ENCODE measurements at regions not wholly inside any gene's neighbourhood (a gene's known extent, or its start where the extent isn't known, plus 50 kb on each side); places are given as distances from the start of the nearest gene placed in this dataset.
A peak's percentile ranks its signal among the peaks of the same experiment; 100 is the strongest.

DNA sequence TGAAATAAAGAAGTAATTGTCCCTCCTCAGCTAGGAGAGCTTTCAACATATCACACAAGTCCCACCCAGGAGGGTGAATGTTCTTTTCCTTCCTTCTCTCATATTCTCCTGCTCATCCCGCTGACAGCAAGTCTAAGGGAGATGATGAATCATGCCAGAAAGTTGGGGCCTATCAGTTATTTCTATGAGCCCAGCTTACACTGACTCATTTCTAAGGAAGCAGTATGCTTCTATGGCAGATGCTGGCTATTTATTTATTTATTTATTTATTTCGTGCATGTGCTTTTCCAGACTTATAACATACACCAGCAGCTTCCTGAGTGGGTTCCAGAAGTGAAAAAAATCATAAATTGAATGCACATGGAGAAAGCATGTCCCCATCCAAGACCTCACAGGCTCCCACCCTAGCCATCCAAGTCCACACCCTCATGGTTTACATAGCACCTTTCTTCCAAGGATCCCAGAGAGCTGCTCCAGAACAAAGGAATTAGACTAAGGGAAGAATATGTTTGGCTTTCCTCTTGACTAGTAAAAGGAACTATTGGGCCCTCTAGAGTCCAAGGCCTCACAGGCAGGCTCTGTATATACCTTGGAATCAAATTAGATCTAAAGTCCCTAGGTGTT lies 1074.2 kb upstream of the ZEB2 start:
- Mint-ChIP-seq H3K9me3 (no peaks in the 10 kb centered on the region), H3K27ac (no peak overlapping the region), H3K4me3 (no peak overlapping the region), H3K4me1 (peaks cover 35 to 38% of the 10 kb centered on the region in 2 experiments), H3K27me3 (ENCODE audit: low read depth) (no peaks in the 10 kb centered on the region), H3K36me3 (ENCODE audit: insufficient read depth in 1 of 3, low read depth in 3 of 3) (no peaks in the 10 kb centered on the region)
- H2AK5ac ChIP-seq (ENCODE audit: insufficient read length, low read length), result no peak overlapping the region
- no peak overlapping the region for H3K56ac ChIP-seq (ENCODE audit: insufficient read length, low read depth, low read length)
- no peak for DNase-seq
- H3K4me1 ChIP-seq (ENCODE audit: insufficient read depth, low read length), result peaks cover 2% of the 10 kb centered on the region; the same call in 1 of the 2 replicates
- H3K9me3 ChIP-seq (ENCODE audit: control insufficient read depth, low read depth, low read length), result no peaks in the 10 kb centered on the region
- H4K20me1 ChIP-seq (ENCODE audit: control insufficient read depth, insufficient read depth, insufficient read length), result no peaks in the 10 kb centered on the region
- TF ChIP-seq, protein P1, sequence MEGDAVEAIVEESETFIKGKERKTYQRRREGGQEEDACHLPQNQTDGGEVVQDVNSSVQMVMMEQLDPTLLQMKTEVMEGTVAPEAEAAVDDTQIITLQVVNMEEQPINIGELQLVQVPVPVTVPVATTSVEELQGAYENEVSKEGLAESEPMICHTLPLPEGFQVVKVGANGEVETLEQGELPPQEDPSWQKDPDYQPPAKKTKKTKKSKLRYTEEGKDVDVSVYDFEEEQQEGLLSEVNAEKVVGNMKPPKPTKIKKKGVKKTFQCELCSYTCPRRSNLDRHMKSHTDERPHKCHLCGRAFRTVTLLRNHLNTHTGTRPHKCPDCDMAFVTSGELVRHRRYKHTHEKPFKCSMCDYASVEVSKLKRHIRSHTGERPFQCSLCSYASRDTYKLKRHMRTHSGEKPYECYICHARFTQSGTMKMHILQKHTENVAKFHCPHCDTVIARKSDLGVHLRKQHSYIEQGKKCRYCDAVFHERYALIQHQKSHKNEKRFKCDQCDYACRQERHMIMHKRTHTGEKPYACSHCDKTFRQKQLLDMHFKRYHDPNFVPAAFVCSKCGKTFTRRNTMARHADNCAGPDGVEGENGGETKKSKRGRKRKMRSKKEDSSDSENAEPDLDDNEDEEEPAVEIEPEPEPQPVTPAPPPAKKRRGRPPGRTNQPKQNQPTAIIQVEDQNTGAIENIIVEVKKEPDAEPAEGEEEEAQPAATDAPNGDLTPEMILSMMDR (conservative IDR thresholded peaks at IDR 0.05), result peak; percentile 46; the same call in 2 of the 3 replicates
- no peak overlapping the region for H4K8ac ChIP-seq (replicated peaks; ENCODE audit: insufficient read length, low read depth, low read length)
- no peak overlapping the region for H3K23ac ChIP-seq (ENCODE audit: insufficient read length, low read depth, low read length)
- H3K4me2 ChIP-seq (ENCODE audit: insufficient read depth, insufficient read length, low read length), result no peak overlapping the region
- no peak overlapping the region for H3K27ac ChIP-seq (ENCODE audit: insufficient read length, low read depth, low read length)
- H2BK5ac ChIP-seq (ENCODE audit: insufficient read length, low read length), result no peak overlapping the region
- H3K27me3 ChIP-seq (ENCODE audit: insufficient read depth, low read length), result no peaks in the 10 kb centered on the region
- H2AFZ ChIP-seq (ENCODE audit: low read length), result no peak overlapping the region
- H2BK20ac ChIP-seq (ENCODE audit: low read depth, low read length, poor library complexity, severe bottlenecking), result no peak overlapping the region
- no peak overlapping the region for H3T11ph ChIP-seq (ENCODE audit: low read length)
- H2BK15ac ChIP-seq (ENCODE audit: low read depth, low read length), result no peak overlapping the region
- no peaks in the 10 kb centered on the region for H3K79me1 ChIP-seq (ENCODE audit: insufficient read depth, low read depth, low read length, poor library complexity, severe bottlenecking)
- H3K18ac ChIP-seq (ENCODE audit: insufficient read length, low read depth, low read length), result no peak overlapping the region
- no peak overlapping the region for H4K5ac ChIP-seq (ENCODE audit: insufficient read length, low read depth, low read length)
- H4K91ac ChIP-seq (ENCODE audit: insufficient read length, low read depth, low read length), result no peak overlapping the region
- no peak overlapping the region for H3K9ac ChIP-seq (ENCODE audit: extremely low read depth, insufficient read length, low read length)
- no peak overlapping the region for H2BK120ac ChIP-seq (ENCODE audit: low read depth, low read length, poor library complexity, severe bottlenecking)
- no peak overlapping the region for H3K4ac ChIP-seq (ENCODE audit: low read depth, low read length)
- no CpG with 5 or more reads among the region's 2 CpGs for WGBS (ENCODE audit: extremely low coverage, insufficient read length, low lambda C conversion rate)
- H3K14ac ChIP-seq (ENCODE audit: insufficient read depth, low read length), result no peak overlapping the region
- no peaks in the 10 kb centered on the region for H3K23me2 ChIP-seq (ENCODE audit: insufficient read length, low read depth, low read length, poor library complexity, severe bottlenecking)
- H3K79me2 ChIP-seq (ENCODE audit: insufficient read depth, low read length), result no peaks in the 10 kb centered on the region
- no peak overlapping the region for H2BK12ac ChIP-seq (ENCODE audit: insufficient read length, low read depth, low read length)
